HG02623 (cell line): ENCODE measurements at regions not wholly inside any gene's neighbourhood (a gene's known extent, or its start where the extent isn't known, plus 50 kb on each side); places are given as distances from the start of the nearest gene placed in this dataset.

Experiments used
- ATAC-seq: cut with Tn5 transposase; IDR thresholded peaks from one replicate; pipeline ENCODE4 v1.9.1; 2021; ENCODE audit warnings: moderate library complexity; ENCODE audit not compliant: unreplicated experiment

GRCh38 chr2:60400462-60401246 lies 152.8 kb downstream of the BCL11A start:
- no peak for ATAC-seq

- no peak for ATAC-seq
Measured at GRCh38 chr2:60394463-60394862, 159.0 kb downstream of the BCL11A start.

GRCh38 chr2:60391649-60392375 lies 161.6 kb downstream of the BCL11A start:
- no peak for ATAC-seq

- ATAC-seq, result no peak
Measured at GRCh38 chr2:60391230-60391629, 162.2 kb downstream of the BCL11A start.

- no peak for ATAC-seq
Measured at GRCh38 chr2:60386436-60386835, 167.0 kb downstream of the BCL11A start.

GRCh38 chr2:60385648-60386047 lies 167.8 kb downstream of the BCL11A start:
- no peak for ATAC-seq

- no peak for ATAC-seq
Measured at GRCh38 chr2:60383401-60384143, 169.9 kb downstream of the BCL11A start.

- no peak for ATAC-seq
Measured at GRCh38 chr2:60380411-60380810, 173.0 kb downstream of the BCL11A start.

GRCh38 chr2:60379684-60380083 lies 173.8 kb downstream of the BCL11A start:
- no peak for ATAC-seq

GRCh38 chr2:60379216-60379615 lies 174.2 kb downstream of the BCL11A start:
- ATAC-seq, result no peak

- no peak for ATAC-seq
Measured at GRCh38 chr2:60377825-60378224, 175.6 kb downstream of the BCL11A start.

- no peak for ATAC-seq
Measured at GRCh38 chr2:60376252-60376651, 177.2 kb downstream of the BCL11A start.

GRCh38 chr2:60371681-60372080 lies 181.8 kb downstream of the BCL11A start:
- no peak for ATAC-seq

- no peak for ATAC-seq
Measured at GRCh38 chr2:60371219-60371618, 182.2 kb downstream of the BCL11A start.

- no peak for ATAC-seq
Measured at GRCh38 chr2:60370814-60371213, 182.6 kb downstream of the BCL11A start.

- ATAC-seq, result no peak
Measured at GRCh38 chr2:60368456-60368855, 185.0 kb downstream of the BCL11A start.

GRCh38 chr2:60366135-60366712 lies 187.2 kb downstream of the BCL11A start:
- no peak for ATAC-seq

- ATAC-seq, result no peak
Measured at GRCh38 chr2:60365556-60365955, 187.9 kb downstream of the BCL11A start.

GRCh38 chr2:60364491-60364890 lies 189.0 kb downstream of the BCL11A start:
- no peak for ATAC-seq

- no peak for ATAC-seq
Measured at GRCh38 chr2:60361498-60361897, 192.0 kb downstream of the BCL11A start.

- no peak for ATAC-seq
Measured at GRCh38 chr2:60359569-60359968, 193.9 kb downstream of the BCL11A start.
